ENCODE measurements at regions not wholly inside any gene's neighbourhood (a gene's known extent, or its start where the extent isn't known, plus 50 kb on each side); places are given as distances from the start of the nearest gene placed in this dataset.

- TF ChIP-seq CTCF (IDR thresholded peaks at IDR 0.05) (no peak), POLR2A (IDR thresholded peaks at IDR 0.05) (no peak)
Observed at GRCh38 chr9:88303721-88304451, 84.4 kb upstream of the SPIN1 start.

Measured in thyroid gland (tissue), 4 donors.